Fibroblast of skin of right biceps (primary cell): ENCODE measurements at regions not wholly inside any gene's neighbourhood (a gene's known extent, or its start where the extent isn't known, plus 50 kb on each side); places are given as distances from the start of the nearest gene placed in this dataset.
A peak's percentile ranks its signal among the peaks of the same experiment; 100 is the strongest.

ENCODE experiments used
- DNase-seq: peaks from one replicate; pipeline ENCODE4 v3.0.0-alpha.2; 2013

GRCh38 chr4:136818811-136819330 is 713.4 kb downstream of the PCDH18 start:
- no peak for DNase-seq

GRCh38 chr4:136812100-136812880 is 720.0 kb downstream of the PCDH18 start:
- no peak for DNase-seq

DNA sequence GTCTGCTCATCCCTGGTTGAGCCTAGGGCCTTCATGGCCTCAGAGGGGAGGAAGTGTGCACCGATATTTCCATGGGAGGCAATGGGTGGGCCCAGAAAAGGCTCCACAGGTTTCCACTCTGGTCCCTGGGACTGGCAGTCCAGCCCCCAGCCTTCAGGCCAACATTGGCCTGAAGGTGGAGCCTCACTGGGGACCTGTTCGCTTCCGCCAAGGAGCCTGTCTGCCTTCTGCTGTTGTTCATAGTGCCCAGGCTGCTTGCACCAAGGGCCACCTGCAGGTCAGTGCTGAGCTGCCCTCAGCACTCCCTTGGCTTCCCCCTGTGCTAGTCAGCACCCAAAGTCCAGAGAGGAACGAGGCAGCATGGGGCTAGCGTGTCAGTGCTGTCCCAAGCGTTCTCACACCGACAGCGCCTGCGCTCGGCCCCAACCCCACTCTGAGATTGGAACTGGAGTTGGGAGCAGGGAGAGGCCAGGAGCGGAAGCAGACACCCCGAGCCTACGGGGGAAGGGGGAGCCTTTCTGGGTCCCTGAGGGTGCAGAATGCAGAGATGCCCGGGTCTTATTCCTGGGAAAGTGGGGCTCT is 720.7 kb downstream of the PCDH18 start:
- no peak for DNase-seq

- no peak for DNase-seq
Measured at GRCh38 chr4:136810626-136811025, 721.7 kb downstream of the PCDH18 start.

DNA sequence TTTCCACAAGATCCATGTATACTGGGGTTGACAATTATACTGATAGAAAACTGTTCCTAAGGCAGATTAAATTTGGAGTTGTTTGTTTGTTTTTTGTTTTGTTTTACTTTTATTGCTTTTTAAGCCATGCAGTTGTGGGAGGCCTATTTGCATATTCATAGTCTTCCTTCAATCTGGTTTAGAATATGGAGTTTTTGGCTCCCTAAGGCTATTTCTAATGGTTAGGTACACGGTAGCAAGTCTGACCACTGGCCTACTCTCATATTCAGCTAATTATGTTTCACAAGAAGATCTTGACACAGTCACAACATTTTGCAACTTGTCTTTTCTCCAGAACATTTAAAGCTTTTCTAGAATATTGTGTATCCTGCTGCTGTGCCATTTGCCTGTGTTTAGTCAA is 725.5 kb downstream of the PCDH18 start:
- no peak for DNase-seq

DNA sequence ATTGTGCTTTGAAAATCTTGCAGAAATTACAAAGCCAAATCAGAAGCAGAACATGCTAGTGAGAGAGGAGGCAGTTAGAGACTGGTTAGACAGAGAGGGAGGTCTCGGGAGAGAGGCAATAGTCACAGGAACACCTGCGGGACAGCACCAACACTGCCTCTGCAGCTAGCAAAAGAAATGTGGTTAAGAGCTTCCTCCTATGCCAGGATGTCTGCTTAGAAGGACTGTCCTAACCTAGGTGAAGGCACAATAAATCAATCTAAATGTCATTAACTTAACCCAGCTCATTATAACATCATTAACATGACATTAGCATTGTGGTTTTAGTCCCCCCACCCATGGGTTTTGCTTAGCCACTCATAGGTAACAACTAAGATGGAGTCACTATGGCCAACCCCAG is 726.7 kb downstream of the PCDH18 start:
- no peak for DNase-seq

DNA sequence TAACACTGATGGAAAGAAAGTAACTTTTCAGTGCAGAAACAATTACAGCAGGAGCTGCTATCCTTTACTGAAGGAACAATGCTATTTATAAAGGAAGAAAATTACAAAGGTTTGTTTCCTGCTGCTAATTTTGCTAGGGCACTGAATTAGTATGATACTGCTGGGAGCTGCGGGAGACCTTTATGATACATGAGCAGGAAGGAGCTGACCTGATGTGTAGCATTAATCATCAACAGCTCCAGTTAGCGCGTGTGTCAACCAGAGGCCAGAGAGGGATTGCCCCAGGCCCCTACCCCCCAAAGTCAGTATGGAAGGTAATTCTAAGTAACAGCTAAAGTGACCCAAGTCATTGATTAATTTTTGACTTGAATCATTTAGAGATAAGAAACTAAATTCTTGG is 728.9 kb downstream of the PCDH18 start:
- no peak for DNase-seq

GRCh38 chr4:136800248-136800647 is 732.0 kb downstream of the PCDH18 start:
- no peak for DNase-seq

DNA sequence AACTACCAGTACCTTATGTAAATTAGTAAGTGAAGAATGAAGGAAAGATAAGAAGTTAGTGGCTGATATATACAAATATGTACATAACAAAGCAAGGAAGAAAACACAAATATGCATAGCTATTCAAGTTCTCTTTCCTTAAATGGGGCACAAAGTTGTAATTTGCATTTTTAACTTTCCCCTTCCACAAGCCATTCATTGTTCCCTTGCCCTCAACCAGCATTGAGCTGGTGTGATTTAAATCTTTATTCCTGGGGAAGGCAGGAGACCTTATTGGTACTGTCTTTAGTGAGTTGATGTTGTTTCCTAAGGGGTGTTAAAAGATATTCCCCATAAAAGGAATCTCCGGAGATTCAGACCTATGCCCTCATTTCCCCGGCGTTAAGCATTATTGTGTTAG is 735.3 kb downstream of the PCDH18 start:
- DNase-seq, result no peak

DNA sequence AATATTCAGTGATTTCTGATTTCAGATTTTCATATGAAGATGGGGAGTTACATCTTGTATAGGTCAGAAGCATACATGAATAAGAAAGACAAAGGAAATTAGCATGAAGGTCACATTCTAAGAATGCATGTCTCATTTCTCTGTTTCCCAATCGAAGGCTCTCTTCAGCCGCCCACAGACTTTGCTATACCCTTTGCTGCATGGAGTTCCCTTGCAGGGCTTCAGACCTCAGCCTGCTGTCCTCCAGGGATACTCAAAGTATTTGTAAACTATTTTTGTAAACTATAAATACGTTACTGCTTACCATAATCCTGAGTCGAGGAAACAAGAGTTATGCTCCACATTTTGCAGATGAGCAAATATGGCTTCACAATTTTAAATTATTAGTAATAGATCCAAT is 738.4 kb downstream of the PCDH18 start:
- no peak for DNase-seq

DNA sequence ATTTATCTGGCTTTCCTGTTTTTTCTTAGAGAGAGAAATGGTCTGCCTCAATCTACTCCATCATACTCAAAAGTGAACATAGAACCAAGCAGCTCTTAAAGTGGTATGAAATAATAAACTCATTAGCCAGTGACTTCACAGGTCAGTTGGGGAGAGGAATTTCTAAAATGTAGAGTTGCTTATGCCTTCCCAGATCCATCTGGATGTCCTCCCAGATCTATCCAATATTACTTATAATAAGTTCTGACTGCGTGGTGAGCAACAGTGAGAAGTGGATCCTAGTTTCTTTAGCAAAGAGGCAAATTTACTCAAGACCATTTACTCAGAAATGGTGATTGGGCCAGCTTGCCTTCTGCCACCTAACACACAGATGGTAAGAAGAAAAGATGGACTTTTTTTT is 748.0 kb downstream of the PCDH18 start:
- DNase-seq, result no peak

DNA sequence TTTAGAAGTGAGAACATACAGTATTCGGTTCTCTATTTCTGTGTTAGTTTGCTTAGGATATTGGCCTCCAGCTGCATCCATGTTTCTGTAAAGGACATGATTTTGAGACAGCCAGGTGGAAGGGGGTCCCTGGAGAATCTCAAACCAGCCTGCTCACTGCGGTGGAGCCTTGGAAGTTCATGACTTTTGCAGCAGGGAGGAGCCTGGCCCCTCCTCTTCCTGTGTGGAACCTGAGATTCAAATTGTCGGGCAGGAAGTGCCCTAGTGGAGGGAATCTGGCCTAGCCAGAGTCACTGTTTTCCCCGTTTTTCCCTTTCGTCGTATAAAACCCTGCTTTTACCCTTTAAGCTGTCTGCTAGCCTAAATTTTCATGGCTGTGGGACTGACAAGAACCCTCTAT is 762.6 kb downstream of the PCDH18 start:
- no peak for DNase-seq

DNA sequence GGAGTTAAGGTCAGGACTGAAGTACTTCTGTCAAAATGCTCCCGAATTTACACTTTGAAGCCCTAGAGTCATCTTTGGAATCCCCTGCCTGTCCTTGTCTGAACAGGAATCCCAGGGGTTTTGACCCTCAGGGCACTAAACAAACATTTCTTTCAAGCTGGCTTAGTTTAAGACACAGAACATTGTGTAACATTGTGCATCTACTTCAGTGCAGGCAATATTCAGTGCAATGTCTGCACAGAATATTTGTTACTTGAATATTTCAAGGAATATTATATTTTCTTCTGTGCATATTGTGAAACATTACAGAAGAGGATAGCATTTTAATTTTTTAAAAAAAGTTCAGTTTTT is 763.4 kb downstream of the PCDH18 start:
- DNase-seq, result no peak

DNA sequence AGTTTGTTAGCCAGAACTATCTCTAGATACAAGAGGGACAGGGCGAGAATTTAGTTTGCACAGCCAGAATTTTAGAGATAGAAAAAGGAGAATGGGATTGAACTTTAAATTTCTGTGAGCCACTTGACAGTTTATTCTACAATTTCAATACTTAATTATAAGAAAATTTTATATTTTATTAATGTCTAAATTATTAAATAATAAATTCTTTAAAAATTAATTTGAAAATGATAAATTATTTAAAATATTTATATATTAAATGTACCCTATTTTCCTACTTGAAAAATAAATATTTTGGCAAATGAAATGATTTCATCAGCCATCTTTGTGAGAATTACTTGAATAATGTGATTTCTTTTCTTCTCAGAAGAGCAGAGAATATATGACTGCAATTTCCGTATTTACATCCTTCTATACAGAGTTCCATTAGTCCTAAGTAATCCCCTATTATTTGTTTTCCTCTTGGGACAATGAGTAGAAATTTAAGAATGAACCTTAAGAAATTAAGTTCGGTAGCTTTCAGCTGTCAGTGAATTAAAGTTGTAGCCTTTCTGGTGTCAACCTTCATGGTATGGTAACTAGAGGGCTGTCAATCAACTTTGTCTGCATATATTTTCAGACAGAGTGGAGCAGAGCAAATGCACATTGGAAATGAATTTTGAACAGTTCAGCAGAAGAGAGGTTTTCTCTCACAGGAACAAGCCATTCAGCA is 763.9 kb downstream of the PCDH18 start:
- no peak for DNase-seq

- no peak for DNase-seq
Measured at GRCh38 chr4:136763919-136764318, 768.4 kb downstream of the PCDH18 start.

GRCh38 chr4:136755531-136755916 is 776.8 kb downstream of the PCDH18 start:
- no peak for DNase-seq

DNA sequence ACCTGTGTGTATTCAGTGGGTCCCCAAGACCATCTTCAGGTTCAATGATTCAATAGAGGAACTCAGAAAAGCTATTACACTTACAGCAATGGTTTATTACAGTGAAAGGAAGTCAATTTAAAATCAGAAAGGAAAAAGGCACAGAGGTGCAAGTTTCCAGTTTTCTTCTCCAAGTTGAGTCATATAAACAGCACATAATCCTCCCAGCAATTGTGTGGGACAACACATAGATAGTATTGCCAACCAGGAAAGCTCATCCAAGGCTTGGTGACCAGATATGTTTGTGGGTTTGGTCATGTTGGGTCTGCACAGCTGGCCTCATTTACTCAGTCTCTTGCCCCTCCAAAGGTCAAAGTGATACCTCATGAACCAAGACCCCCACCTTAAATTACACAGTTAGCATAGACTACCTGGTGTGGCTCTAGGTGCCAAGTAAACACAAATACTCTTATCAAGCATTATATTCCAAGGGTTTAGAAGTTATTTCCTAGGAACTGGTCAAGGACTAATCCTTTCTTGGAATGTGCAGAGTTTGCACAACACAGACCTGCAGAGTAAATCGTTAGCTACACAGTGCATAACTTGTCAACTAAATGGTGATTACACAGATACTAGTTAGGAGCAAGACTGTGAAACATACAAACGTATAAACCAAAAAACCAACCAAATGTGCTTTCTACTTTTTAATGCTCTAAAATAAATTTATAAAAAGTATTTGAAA is 777.3 kb downstream of the PCDH18 start:
- no peak for DNase-seq

GRCh38 chr4:136751556-136751955 is 780.7 kb downstream of the PCDH18 start:
- no peak for DNase-seq

- DNase-seq, result peak; percentile 12
Measured at GRCh38 chr4:136750897-136751296, 781.4 kb downstream of the PCDH18 start.

GRCh38 chr4:136749989-136750388 is 782.3 kb downstream of the PCDH18 start:
- no peak for DNase-seq

DNA sequence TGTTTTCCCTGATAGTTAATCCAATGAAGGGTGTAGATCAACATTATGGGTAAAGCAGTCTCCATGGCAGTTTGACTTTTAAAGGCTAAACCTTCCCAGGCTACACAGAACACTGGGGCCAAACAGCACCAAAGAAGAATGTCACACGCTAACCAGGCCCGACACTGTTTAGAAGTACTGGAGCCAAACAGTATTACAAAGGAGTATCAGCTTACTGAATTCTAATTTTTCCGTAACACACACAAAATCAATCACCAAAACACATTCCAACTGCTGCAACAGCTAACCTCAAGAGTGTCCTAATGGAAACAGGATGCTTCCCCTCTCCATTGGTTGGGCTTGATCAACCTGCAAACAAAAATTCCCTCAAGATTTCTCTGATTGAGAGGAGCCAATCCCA is 783.5 kb downstream of the PCDH18 start:
- no peak for DNase-seq

GRCh38 chr4:136748165-136748564 is 784.1 kb downstream of the PCDH18 start:
- DNase-seq, result no peak

DNA sequence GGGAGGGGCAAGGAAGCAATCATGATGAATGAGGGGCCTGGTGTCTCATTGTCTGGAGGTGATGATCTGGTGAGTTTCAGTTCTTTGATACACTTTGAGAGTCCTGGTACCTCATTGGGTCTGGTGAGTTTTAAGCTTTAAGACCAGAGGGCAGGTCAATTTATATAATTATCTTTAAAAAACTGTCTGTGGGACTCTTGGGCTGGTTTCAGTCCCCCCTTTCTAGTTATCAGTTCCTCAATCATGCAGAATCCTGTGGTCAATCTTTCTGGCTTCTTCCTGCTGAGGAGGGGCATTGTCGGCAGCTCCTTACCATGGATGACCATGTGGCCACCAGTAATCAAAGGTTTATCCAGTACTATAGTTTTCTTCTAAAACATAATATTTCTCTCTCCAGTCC is 789.1 kb downstream of the PCDH18 start:
- no peak for DNase-seq
